ENCODE measurements at regions not wholly inside any gene's neighbourhood (a gene's known extent, or its start where the extent isn't known, plus 50 kb on each side); places are given as distances from the start of the nearest gene placed in this dataset.

DNA sequence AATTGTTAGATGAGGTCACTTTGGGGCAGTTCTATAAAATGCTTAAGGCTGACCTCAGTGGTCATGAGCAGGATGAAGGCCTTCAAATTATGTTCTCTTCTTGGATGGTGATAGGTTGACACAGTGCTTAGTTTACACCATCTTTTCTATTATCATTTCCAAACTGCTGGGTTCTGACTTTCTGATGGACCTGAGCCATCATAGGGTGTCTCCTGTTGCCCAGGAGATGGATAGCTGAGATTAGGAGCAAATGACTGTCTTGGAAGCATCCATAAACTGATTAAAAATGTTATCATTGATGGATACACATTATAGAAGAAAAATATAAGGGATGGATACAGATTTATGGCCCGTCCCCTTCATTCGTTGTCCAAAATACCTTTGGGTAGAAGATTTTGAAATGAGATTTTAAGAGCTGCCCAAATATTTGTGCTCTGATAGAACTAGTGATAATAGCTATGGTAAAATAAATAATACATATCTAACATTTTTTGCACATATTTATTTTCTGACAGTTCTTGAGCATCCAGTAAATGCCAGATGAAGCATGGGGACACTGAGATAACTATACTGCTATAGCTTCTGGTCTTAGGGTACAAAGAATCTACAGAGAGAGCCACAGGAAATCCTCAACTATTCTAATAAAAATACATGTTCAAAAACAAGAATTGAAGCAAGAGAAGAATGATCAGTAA, 839.4 kb upstream of the LCORL start:
- no peaks in the 10 kb centered on the region for H3K4me1 ChIP-seq (ENCODE audit: control insufficient read depth, insufficient read depth, low read length)
- intact Hi-C loops (cut with micrococcal nuclease; ENCODE audit: unreplicated experiment) = no loop called here
- H3K4me3 ChIP-seq (ENCODE audit: low read depth in 2 of 2, low read length in 2 of 2) = no peak overlapping the region
- H3K27me3 ChIP-seq (ENCODE audit: control insufficient read depth, insufficient read depth, low read length) = no peaks in the 10 kb centered on the region
- no peak overlapping the region for H3K27ac ChIP-seq (ENCODE audit: low read length)
- no TSS peak for BruUV-seq (replicated peaks)
- ATAC-seq = no peak
- in situ Hi-C loops (cut with HindIII; ENCODE audit: low pct_unique_long_range_greater_than_20kb, low sequenced_read_pairs) = no loop called here
- ChIA-PET CTCF (no interaction called here), POLR2A (no interaction called here)
- no peak for DNase-seq (ENCODE audit: low read depth, low spot score)
- H3K9me3 ChIP-seq (ENCODE audit: control insufficient read depth, insufficient read depth, low read depth, low read length) = no peaks in the 10 kb centered on the region
- TF ChIP-seq, protein P1, sequence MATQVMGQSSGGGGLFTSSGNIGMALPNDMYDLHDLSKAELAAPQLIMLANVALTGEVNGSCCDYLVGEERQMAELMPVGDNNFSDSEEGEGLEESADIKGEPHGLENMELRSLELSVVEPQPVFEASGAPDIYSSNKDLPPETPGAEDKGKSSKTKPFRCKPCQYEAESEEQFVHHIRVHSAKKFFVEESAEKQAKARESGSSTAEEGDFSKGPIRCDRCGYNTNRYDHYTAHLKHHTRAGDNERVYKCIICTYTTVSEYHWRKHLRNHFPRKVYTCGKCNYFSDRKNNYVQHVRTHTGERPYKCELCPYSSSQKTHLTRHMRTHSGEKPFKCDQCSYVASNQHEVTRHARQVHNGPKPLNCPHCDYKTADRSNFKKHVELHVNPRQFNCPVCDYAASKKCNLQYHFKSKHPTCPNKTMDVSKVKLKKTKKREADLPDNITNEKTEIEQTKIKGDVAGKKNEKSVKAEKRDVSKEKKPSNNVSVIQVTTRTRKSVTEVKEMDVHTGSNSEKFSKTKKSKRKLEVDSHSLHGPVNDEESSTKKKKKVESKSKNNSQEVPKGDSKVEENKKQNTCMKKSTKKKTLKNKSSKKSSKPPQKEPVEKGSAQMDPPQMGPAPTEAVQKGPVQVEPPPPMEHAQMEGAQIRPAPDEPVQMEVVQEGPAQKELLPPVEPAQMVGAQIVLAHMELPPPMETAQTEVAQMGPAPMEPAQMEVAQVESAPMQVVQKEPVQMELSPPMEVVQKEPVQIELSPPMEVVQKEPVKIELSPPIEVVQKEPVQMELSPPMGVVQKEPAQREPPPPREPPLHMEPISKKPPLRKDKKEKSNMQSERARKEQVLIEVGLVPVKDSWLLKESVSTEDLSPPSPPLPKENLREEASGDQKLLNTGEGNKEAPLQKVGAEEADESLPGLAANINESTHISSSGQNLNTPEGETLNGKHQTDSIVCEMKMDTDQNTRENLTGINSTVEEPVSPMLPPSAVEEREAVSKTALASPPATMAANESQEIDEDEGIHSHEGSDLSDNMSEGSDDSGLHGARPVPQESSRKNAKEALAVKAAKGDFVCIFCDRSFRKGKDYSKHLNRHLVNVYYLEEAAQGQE (IDR thresholded peaks at IDR 0.05; ENCODE audit: insufficient read depth in 1 of 2, low read depth in 2 of 2, low read length in 1 of 2) = no peak
- no peak for TF ChIP-seq TCF7L2 (IDR thresholded peaks at IDR 0.05; ENCODE audit: low read depth, low read length)
- H3K36me3 ChIP-seq (ENCODE audit: control insufficient read depth, insufficient read depth, low read length) = no peaks in the 10 kb centered on the region

DNA sequence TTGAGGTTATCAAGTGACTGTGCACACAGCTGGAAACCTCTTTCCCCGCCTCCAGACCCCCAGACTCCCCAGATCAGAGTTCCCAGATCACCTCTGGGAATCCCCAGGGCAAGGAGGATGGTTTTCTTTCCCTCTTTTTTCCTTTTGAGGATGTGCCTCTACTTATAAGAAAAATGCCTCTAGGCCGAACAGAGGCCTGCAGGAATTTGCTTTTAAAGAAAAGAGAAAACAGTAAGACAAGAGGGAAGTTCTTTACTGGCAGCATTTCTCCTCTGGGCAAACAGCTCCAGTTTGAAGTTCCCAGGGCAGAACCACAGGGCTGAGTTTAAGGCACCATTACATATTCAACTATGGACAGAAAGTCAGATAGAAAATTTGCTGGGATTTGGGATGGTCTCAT, 837.9 kb upstream of the LCORL start:
- TF ChIP-seq, protein P1 (IDR thresholded peaks at IDR 0.05; ENCODE audit: insufficient read depth in 1 of 2, low read depth in 2 of 2, low read length in 1 of 2) = no peak
- TF ChIP-seq TCF7L2 (IDR thresholded peaks at IDR 0.05; ENCODE audit: low read depth, low read length) (no peak), SIN3A (IDR thresholded peaks at IDR 0.05; ENCODE audit: borderline replicate concordance, insufficient read depth, low read depth, low read length) (no peak)
- TF ChIP-seq, protein P2, sequence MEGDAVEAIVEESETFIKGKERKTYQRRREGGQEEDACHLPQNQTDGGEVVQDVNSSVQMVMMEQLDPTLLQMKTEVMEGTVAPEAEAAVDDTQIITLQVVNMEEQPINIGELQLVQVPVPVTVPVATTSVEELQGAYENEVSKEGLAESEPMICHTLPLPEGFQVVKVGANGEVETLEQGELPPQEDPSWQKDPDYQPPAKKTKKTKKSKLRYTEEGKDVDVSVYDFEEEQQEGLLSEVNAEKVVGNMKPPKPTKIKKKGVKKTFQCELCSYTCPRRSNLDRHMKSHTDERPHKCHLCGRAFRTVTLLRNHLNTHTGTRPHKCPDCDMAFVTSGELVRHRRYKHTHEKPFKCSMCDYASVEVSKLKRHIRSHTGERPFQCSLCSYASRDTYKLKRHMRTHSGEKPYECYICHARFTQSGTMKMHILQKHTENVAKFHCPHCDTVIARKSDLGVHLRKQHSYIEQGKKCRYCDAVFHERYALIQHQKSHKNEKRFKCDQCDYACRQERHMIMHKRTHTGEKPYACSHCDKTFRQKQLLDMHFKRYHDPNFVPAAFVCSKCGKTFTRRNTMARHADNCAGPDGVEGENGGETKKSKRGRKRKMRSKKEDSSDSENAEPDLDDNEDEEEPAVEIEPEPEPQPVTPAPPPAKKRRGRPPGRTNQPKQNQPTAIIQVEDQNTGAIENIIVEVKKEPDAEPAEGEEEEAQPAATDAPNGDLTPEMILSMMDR (IDR thresholded peaks at IDR 0.05) = no peak
- in situ Hi-C loops (cut with HindIII; ENCODE audit: low pct_unique_long_range_greater_than_20kb, low sequenced_read_pairs) (no loop called here), intact Hi-C loops (cut with micrococcal nuclease; ENCODE audit: unreplicated experiment) (no loop called here)
- CTCF ChIA-PET = no interaction called here
- Histone ChIP-seq H3K4me3 (ENCODE audit: low read depth in 2 of 2, low read length in 2 of 2) (no peak overlapping the region), H3K4me1 (ENCODE audit: control insufficient read depth, insufficient read depth, low read length) (no peaks in the 10 kb centered on the region), H3K36me3 (ENCODE audit: control insufficient read depth, insufficient read depth, low read length) (no peaks in the 10 kb centered on the region), H3K27ac (ENCODE audit: low read length) (no peak overlapping the region), H3K9me3 (ENCODE audit: control insufficient read depth, insufficient read depth, low read depth, low read length) (no peaks in the 10 kb centered on the region), H3K27me3 (ENCODE audit: control insufficient read depth, insufficient read depth, low read length) (no peaks in the 10 kb centered on the region)
- POLR2A ChIA-PET = no interaction called here
- ATAC-seq (no peak), DNase-seq (ENCODE audit: low read depth, low spot score) (no peak)
- BruUV-seq (replicated peaks) = no TSS peak

All from Panc1 (cell line).